H1 (cell line): ENCODE measurements at regions not wholly inside any gene's neighbourhood (a gene's known extent, or its start where the extent isn't known, plus 50 kb on each side); places are given as distances from the start of the nearest gene placed in this dataset.

Experiments
- CTCF ChIA-PET: fragments of 300-600 bp; sonication (Branson Sonifier 250); formaldehyde crosslinking; loops from one replicate; lab custom pipeline; 2021; ENCODE audit not compliant: partially characterized antibody; lab: Charles Lee
- POLR2A ChIA-PET: fragments of 300-600 bp; sonication (Branson Sonifier 250); formaldehyde crosslinking; loops from one replicate; lab custom pipeline; 2021; ENCODE audit warnings: inconsistent platforms; ENCODE audit not compliant: partially characterized antibody; lab: Charles Lee
- DNase-seq, 2 experiments: peaks; one replicate each; pipeline versions ENCODE4 v3.0.0 to v3.0.0-alpha.2; 2010 to 2022; ENCODE audit warnings: low spot score in 2 of 2, low read depth in 1 of 2, mixed read lengths in 1 of 2
- FAIRE-seq: peaks from 2 replicates; lab custom pipeline; 2011; peaks lifted over from hg19 to GRCh38; lab: Jason Lieb, UNC
- H2AFZ ChIP-seq: 2 replicates; pipeline ENCODE4 v1.8.1; 2012; ENCODE audit warnings: low read length, inconsistent platforms
- H2AK5ac ChIP-seq: 2 replicates; pipeline ENCODE4 v1.6.1; 2013; ENCODE audit warnings: low read depth, low read length
- H2BK120ac ChIP-seq: replicated peaks from 2 replicates; pipeline ENCODE3; 2013; ENCODE audit warnings: low read depth, low read length, inconsistent platforms
- H2BK12ac ChIP-seq: 2 replicates; pipeline ENCODE4 v1.6.1; 2013; ENCODE audit warnings: low read depth, low read length
- H2BK15ac ChIP-seq: 2 replicates; pipeline ENCODE4 v1.6.1; 2013; ENCODE audit warnings: low read length
- H2BK20ac ChIP-seq: 2 replicates; pipeline ENCODE4 v1.6.1; 2013; ENCODE audit warnings: low read length
- H2BK5ac ChIP-seq: 2 replicates; pipeline ENCODE4 v1.6.1; 2013; ENCODE audit warnings: low read depth, low read length
- H3K14ac ChIP-seq: 2 replicates; pipeline ENCODE4 v1.6.1; 2013; ENCODE audit warnings: inconsistent platforms; ENCODE audit not compliant: insufficient read length
- H3K18ac ChIP-seq: 2 replicates; pipeline ENCODE4 v1.6.1; 2013; ENCODE audit warnings: low read length; ENCODE audit errors: extremely low read depth
- H3K23ac ChIP-seq: 2 replicates; pipeline ENCODE4 v1.6.1; 2013; ENCODE audit warnings: inconsistent platforms; ENCODE audit not compliant: insufficient read length
- H3K23me2 ChIP-seq: 2 replicates; pipeline ENCODE4 v1.6.1; 2013; ENCODE audit warnings: low read depth, low read length
- H3K27ac ChIP-seq: 2 replicates; pipeline ENCODE4 v1.6.1; 2011; ENCODE audit warnings: low read depth, low read length, inconsistent platforms
- H3K27me3 ChIP-seq, 4 experiments: replicated peaks in 1 of 4; 1 replicate in 1 of 4; 2 replicates in 3 of 4; pipeline versions ENCODE4 v1.6.1 to v1.8.1; 2011 to 2013; ENCODE audit warnings: low read length in 3 of 4, mild to moderate bottlenecking in 3 of 4, inconsistent platforms in 2 of 4, mixed read lengths in 2 of 4, moderate library complexity in 1 of 4; ENCODE audit not compliant: control insufficient read depth in 3 of 4, insufficient read depth in 3 of 4; ENCODE audit errors: extremely low read depth in 1 of 4
- H3K36me3 ChIP-seq, 4 experiments: 2 replicates each; pipeline versions ENCODE4 v1.6.1 to v1.8.1; 2011 to 2013; ENCODE audit warnings: mild to moderate bottlenecking in 4 of 4, low read length in 3 of 4, moderate library complexity in 2 of 4, control low read depth in 1 of 4, inconsistent platforms in 1 of 4; ENCODE audit not compliant: insufficient read depth in 4 of 4, control insufficient read depth in 2 of 4
- H3K4ac ChIP-seq: replicated peaks from 2 replicates; pipeline ENCODE3; 2013; ENCODE audit warnings: low read length, low read depth, mixed read lengths, inconsistent platforms; ENCODE audit not compliant: insufficient read length
- H3K4me1 ChIP-seq, 4 experiments: replicated peaks in 1 of 4; 1 replicate in 1 of 4; 2 replicates in 3 of 4; pipeline versions ENCODE4 v1.6.1 to v1.8.1; 2011 to 2013; ENCODE audit warnings: low read length in 3 of 4, inconsistent platforms in 2 of 4, mixed read lengths in 1 of 4; ENCODE audit not compliant: insufficient read depth in 4 of 4, control insufficient read depth in 3 of 4
- H3K4me2 ChIP-seq, 2 experiments: 2 replicates each; pipeline versions ENCODE4 v1.6.1 to v1.8.1; 2011 to 2013; ENCODE audit warnings: low read depth in 2 of 2, low read length in 2 of 2, control low read depth in 1 of 2, inconsistent platforms in 1 of 2, mild to moderate bottlenecking in 1 of 2; ENCODE audit not compliant: insufficient read depth in 1 of 2
- H3K4me3 ChIP-seq, 4 experiments: fragments of 200-600, 300-600 bp in 1 of 4; sonication (generic), shearing (Covaris generic), sonication (Bioruptor Twin) in 1 of 4; 2 replicates each; pipeline versions ENCODE4 v1.5.1 to v1.8.1; 2011 to 2016; ENCODE audit warnings: low read length in 4 of 4, low read depth in 3 of 4, control low read depth in 2 of 4, inconsistent platforms in 2 of 4, mild to moderate bottlenecking in 2 of 4, mixed read lengths in 1 of 4, moderate library complexity in 1 of 4; ENCODE audit not compliant: insufficient read depth in 2 of 4; ENCODE audit errors: extremely low read depth in 1 of 4
- H3K56ac ChIP-seq: replicated peaks from 2 replicates; pipeline ENCODE3; 2013; ENCODE audit warnings: low read depth, mild to moderate bottlenecking, mixed read lengths, low read length, inconsistent platforms; ENCODE audit not compliant: insufficient read length
- H3K79me1 ChIP-seq: 2 replicates; pipeline ENCODE4 v1.6.1; 2013; ENCODE audit warnings: low read depth, low read length, control low read depth
- H3K79me2 ChIP-seq, 2 experiments: 2 replicates each; pipeline versions ENCODE4 v1.6.1 to v1.8.1; 2012 to 2013; ENCODE audit warnings: low read length in 2 of 2, mild to moderate bottlenecking in 2 of 2, inconsistent platforms in 1 of 2; ENCODE audit not compliant: insufficient read depth in 2 of 2, control insufficient read depth in 1 of 2
- H3K9ac ChIP-seq, 4 experiments: replicated peaks in 1 of 4; 1 replicate in 1 of 4; 2 replicates in 3 of 4; pipeline versions ENCODE4 v1.6.1 to v1.8.1; 2011 to 2013; ENCODE audit warnings: low read depth in 3 of 4, low read length in 3 of 4, control low read depth in 2 of 4, mild to moderate bottlenecking in 2 of 4, moderate library complexity in 2 of 4, inconsistent platforms in 1 of 4; ENCODE audit errors: extremely low read depth in 1 of 4
- H3K9me3 ChIP-seq, 2 experiments: 2 replicates each; pipeline versions ENCODE4 v1.6.1 to v1.8.1; 2012 to 2013; ENCODE audit warnings: mild to moderate bottlenecking in 2 of 2, moderate library complexity in 2 of 2, control low read depth in 1 of 2, inconsistent platforms in 1 of 2, low read depth in 1 of 2, low read length in 1 of 2, mixed read lengths in 1 of 2; ENCODE audit not compliant: insufficient read depth in 2 of 2
- H4K20me1 ChIP-seq, 2 experiments: replicated peaks in 1 of 2; 2 replicates each; pipeline versions ENCODE3 to v1.8.1; 2011 to 2013; ENCODE audit warnings: inconsistent platforms in 2 of 2, low read length in 2 of 2, mild to moderate bottlenecking in 1 of 2; ENCODE audit not compliant: insufficient read depth in 2 of 2, control insufficient read depth in 1 of 2
- H4K5ac ChIP-seq: 2 replicates; pipeline ENCODE4 v1.6.1; 2013; ENCODE audit warnings: low read length, low read depth, mixed read lengths, inconsistent platforms; ENCODE audit not compliant: insufficient read length
- H4K8ac ChIP-seq: 2 replicates; pipeline ENCODE4 v1.8.0; 2013; ENCODE audit warnings: mild to moderate bottlenecking, moderate library complexity, low read length, inconsistent platforms; ENCODE audit not compliant: insufficient read depth; ENCODE audit errors: extremely low read depth
- H4K91ac ChIP-seq: replicated peaks from 2 replicates; pipeline ENCODE3; 2013; ENCODE audit warnings: low read length, mixed read lengths, inconsistent platforms; ENCODE audit not compliant: insufficient read length
- JUND ChIP-seq: IDR thresholded peaks from 2 replicates; pipeline ENCODE4 v1.6.1; 2011; ENCODE audit warnings: mild to moderate bottlenecking, improper control_type of control experiment, low read length
- RAD21 ChIP-seq, 2 experiments: IDR thresholded peaks in 1 of 2; conservative IDR thresholded peaks in 1 of 2; 2 replicates each; pipeline ENCODE4 v1.6.1; 2011; ENCODE audit warnings: low read depth in 2 of 2, low read length in 2 of 2, improper control_type of control experiment in 1 of 2, inconsistent platforms in 1 of 2, mild to moderate bottlenecking in 1 of 2, moderate library complexity in 1 of 2
- TCF12 ChIP-seq: IDR thresholded peaks from 2 replicates; pipeline ENCODE4 v1.6.1; 2011; ENCODE audit warnings: low read depth, mild to moderate bottlenecking, low read length
- WGBS, 2 experiments: shearing (Covaris generic) in 1 of 2; methylation state at CpG; one replicate each; pipeline versions ENCODE4 v1.1.6 to v1.1.7; 2013 to 2015; ENCODE audit warnings: low lambda C conversion rate in 2 of 2, mixed read lengths in 2 of 2, inconsistent platforms in 1 of 2, low coverage in 1 of 2, missing lambda C conversion rate in 1 of 2; ENCODE audit not compliant: insufficient replicate concordance in 2 of 2, insufficient coverage in 1 of 2, insufficient read length in 1 of 2; ENCODE audit errors: extremely low coverage in 1 of 2, missing lambda C conversion rate in 1 of 2; 5-methylcytosine and 5-hydroxymethylcytosine counted together
- TF ChIP-seq, protein P1 (sequence below), 3 experiments: IDR thresholded peaks; 1 replicate in 2 of 3; 2 replicates in 1 of 3; pipeline versions ENCODE4 v1.5.1 to v1.6.1; 2011; ENCODE audit warnings: low read length in 3 of 3, mild to moderate bottlenecking in 3 of 3, inconsistent platforms in 2 of 3, low read depth in 1 of 3, moderate library complexity in 1 of 3; ENCODE audit not compliant: insufficient read depth in 1 of 3; ENCODE audit errors: control extremely low read depth in 1 of 3

DNA sequence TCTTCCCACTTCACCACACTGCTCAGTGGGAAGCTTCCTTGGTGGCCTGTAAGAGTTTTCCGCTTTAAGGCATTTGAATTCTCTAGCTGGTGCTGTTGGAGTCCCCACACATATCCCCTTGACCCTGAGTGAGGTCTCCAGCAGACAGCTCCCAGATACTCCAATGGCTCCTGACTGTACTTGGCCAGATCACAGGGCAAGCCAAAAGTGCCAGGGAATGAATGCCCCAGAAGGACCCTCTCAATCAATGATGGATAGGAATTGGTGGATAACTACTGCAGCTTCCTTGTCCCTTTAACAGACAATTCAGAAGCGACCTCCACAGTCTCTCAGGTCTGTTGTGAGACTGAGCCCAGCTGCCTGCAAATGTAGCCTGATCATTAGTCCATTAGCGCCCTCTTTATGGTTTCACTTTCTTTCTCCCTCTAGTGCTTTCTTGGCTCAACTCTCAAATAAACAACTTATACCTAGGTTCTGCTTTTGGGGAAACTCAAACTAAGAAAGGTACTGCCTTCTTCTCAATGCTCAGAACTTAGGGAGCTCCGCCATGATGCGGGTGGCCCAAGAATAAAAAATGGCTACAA is 283.0 kb downstream of the TCF7L2 start:
- H4K91ac ChIP-seq: no peak overlapping the region
- CTCF ChIA-PET: interaction anchor here (0.5 to 3.1 kb wide), 9 partner anchors 9 to 642 kb away, joined by 3 to 10 read pairs (median 4); no protein-coding TSS in a partner anchor
- peak in 1 of 2 experiments; percentile 45 for DNase-seq
- H3K79me1 ChIP-seq: no peaks in the 10 kb centered on the region
- H4K8ac ChIP-seq: no peak overlapping the region
- H3K23ac ChIP-seq: no peak overlapping the region
- no peak overlapping the region for H3K14ac ChIP-seq
- no peak overlapping the region for H3K4me2 ChIP-seq
- H3K79me2 ChIP-seq: no peaks in the 10 kb centered on the region
- no peaks in the 10 kb centered on the region for H4K20me1 ChIP-seq
- no peaks in the 10 kb centered on the region for H3K27me3 ChIP-seq
- H2AK5ac ChIP-seq: no peak overlapping the region
- no peak overlapping the region for H3K9ac ChIP-seq
- TF ChIP-seq JUND (no peak), TCF12 (no peak), RAD21 (IDR thresholded peaks at IDR 0.05 in 1 of 2, conservative IDR thresholded peaks at IDR 0.05 in 1 of 2; ENCODE audit: low read depth in 2 of 2, low read length in 2 of 2) (peak; percentile 24 to 31; a peak in 3 of 4 replicates)
- TF ChIP-seq, protein P1, sequence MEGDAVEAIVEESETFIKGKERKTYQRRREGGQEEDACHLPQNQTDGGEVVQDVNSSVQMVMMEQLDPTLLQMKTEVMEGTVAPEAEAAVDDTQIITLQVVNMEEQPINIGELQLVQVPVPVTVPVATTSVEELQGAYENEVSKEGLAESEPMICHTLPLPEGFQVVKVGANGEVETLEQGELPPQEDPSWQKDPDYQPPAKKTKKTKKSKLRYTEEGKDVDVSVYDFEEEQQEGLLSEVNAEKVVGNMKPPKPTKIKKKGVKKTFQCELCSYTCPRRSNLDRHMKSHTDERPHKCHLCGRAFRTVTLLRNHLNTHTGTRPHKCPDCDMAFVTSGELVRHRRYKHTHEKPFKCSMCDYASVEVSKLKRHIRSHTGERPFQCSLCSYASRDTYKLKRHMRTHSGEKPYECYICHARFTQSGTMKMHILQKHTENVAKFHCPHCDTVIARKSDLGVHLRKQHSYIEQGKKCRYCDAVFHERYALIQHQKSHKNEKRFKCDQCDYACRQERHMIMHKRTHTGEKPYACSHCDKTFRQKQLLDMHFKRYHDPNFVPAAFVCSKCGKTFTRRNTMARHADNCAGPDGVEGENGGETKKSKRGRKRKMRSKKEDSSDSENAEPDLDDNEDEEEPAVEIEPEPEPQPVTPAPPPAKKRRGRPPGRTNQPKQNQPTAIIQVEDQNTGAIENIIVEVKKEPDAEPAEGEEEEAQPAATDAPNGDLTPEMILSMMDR (IDR thresholded peaks at IDR 0.05; ENCODE audit: control extremely low read depth in 1 of 3, insufficient read depth in 1 of 3, low read depth in 1 of 3, low read length in 3 of 3): peak in 1 of 3 experiments; percentile 4; a peak in 1 of 4 replicates
- no peak overlapping the region for H3K18ac ChIP-seq
- POLR2A ChIA-PET: interaction anchor here (0.6 kb wide), 1 partner anchor 47 kb away, joined by 6 read pairs; no protein-coding TSS in a partner anchor
- WGBS, 2 experiments: 85% methylated on average over 5 of the region's 5 CpGs; no CpG with 5 or more reads in 1 of the 2 experiments
- no peak overlapping the region for H3K4me3 ChIP-seq
- peak overlapping the region; percentile 82 for H2AFZ ChIP-seq
- no peaks in the 10 kb centered on the region for H3K23me2 ChIP-seq
- H4K5ac ChIP-seq: no peak overlapping the region
- no peak overlapping the region for H3K27ac ChIP-seq
- H3K9me3 ChIP-seq: no peaks in the 10 kb centered on the region
- no peak overlapping the region for H3K4ac ChIP-seq
- no peak overlapping the region for H2BK5ac ChIP-seq
- H3K36me3 ChIP-seq: no peaks in the 10 kb centered on the region
- no peak overlapping the region for H3K56ac ChIP-seq
- H2BK12ac ChIP-seq: no peak overlapping the region
- H3K4me1 ChIP-seq: peaks cover 0 to 6% (median 0%) of the 10 kb centered on the region in 4 experiments; a peak in 1 of 7 replicates
- no peak overlapping the region for H2BK20ac ChIP-seq
- H2BK120ac ChIP-seq: no peak overlapping the region
- no peak overlapping the region for H2BK15ac ChIP-seq
- peak; percentile 32 for FAIRE-seq
